GM12892 (cell line): ENCODE measurements at regions not wholly inside any gene's neighbourhood (a gene's known extent, or its start where the extent isn't known, plus 50 kb on each side); places are given as distances from the start of the nearest gene placed in this dataset.

Experiments
- POLR2A ChIP-seq: IDR thresholded peaks from 2 replicates; pipeline ENCODE4 v1.6.1; 2011; ENCODE audit warnings: low read depth, low read length, control low read depth
- POLR2AphosphoS5 ChIP-seq: IDR thresholded peaks from 2 replicates; pipeline ENCODE4 v1.6.1; 2011; ENCODE audit warnings: low read depth, low read length, control low read depth
- TAF1 ChIP-seq: IDR thresholded peaks from 2 replicates; pipeline ENCODE4 v1.6.1; 2011; ENCODE audit warnings: low read depth, mild to moderate bottlenecking, control low read depth, low read length, borderline replicate concordance

- no peak for TF ChIP-seq POLR2A
- TF ChIP-seq POLR2AphosphoS5 = no peak
- TF ChIP-seq TAF1 = no peak
Measured at GRCh38 chr5:143972068-143972467, 160.1 kb downstream of the HMHB1 start.
